HCT116 (cell line): ENCODE measurements at regions not wholly inside any gene's neighbourhood (a gene's known extent, or its start where the extent isn't known, plus 50 kb on each side); places are given as distances from the start of the nearest gene placed in this dataset.

Experiments used
- EZH2 ChIP-seq: fragments of 200-600 bp; sonication (generic); IDR thresholded peaks from 2 replicates; pipeline ENCODE4 v1.6.1; 2017; ENCODE audit warnings: antibody characterized with exemption, mixed run types
- SIN3A ChIP-seq: IDR thresholded peaks from 2 replicates; pipeline ENCODE4 v1.6.1; 2012; ENCODE audit warnings: low read depth
- ZFX ChIP-seq: fragments of 450-650 bp; IDR thresholded peaks from 2 replicates; pipeline ENCODE4 v1.6.1; 2017
- TF ChIP-seq, protein P1 (sequence below), 3 experiments: fragments of 200-600 bp in 1 of 3; sonication (generic) in 1 of 3; IDR thresholded peaks in 2 of 3; conservative IDR thresholded peaks in 1 of 3; 2 replicates each; pipeline ENCODE4 v1.5.1; 2012 to 2017; ENCODE audit warnings: low read depth in 2 of 3, low read length in 2 of 3, antibody characterized with exemption in 1 of 3, borderline replicate concordance in 1 of 3, control low read depth in 1 of 3, mild to moderate bottlenecking in 1 of 3, mixed read lengths in 1 of 3, mixed run types in 1 of 3, moderate library complexity in 1 of 3; ENCODE audit not compliant: insufficient read depth in 1 of 3

DNA sequence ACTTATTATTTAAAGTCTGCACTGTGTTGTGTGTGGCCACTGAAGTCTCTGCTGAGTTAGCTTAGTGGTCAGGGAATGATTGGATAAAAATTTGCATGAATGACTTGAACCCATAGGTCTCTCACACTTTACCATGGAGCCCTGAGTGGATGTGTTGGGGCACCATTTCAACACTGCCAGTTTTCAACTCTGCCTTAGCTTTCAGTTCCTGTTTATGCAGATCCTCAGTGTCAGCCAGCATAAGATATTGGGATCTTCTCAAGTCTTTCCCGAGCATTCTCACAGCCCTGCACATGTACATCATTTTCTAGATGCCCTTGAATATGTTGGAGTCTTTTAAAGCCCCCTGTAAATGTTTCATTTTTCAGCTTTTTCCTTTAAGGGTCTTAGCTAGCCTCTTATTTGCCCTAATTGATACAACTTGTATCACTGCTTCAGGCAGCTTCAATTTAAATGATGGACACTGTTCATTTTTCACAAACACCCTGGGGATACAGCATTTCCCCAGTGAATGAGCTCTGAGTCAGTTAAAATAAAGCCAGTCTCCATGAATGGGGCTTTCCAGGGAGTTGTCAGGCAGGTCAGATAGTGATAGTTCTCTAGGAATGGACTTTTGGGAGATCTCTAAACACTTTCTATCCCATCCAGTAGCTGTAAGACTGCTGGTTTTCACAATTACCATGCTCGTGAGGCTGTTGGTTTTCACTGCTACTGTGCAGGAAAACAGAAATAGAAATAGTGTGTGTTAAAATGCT lies 211.9 kb upstream of the PAPPA start:
- TF ChIP-seq, protein P1, sequence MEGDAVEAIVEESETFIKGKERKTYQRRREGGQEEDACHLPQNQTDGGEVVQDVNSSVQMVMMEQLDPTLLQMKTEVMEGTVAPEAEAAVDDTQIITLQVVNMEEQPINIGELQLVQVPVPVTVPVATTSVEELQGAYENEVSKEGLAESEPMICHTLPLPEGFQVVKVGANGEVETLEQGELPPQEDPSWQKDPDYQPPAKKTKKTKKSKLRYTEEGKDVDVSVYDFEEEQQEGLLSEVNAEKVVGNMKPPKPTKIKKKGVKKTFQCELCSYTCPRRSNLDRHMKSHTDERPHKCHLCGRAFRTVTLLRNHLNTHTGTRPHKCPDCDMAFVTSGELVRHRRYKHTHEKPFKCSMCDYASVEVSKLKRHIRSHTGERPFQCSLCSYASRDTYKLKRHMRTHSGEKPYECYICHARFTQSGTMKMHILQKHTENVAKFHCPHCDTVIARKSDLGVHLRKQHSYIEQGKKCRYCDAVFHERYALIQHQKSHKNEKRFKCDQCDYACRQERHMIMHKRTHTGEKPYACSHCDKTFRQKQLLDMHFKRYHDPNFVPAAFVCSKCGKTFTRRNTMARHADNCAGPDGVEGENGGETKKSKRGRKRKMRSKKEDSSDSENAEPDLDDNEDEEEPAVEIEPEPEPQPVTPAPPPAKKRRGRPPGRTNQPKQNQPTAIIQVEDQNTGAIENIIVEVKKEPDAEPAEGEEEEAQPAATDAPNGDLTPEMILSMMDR (IDR thresholded peaks at IDR 0.05 in 2 of 3, conservative IDR thresholded peaks at IDR 0.05 in 1 of 3; ENCODE audit: borderline replicate concordance in 1 of 3, insufficient read depth in 1 of 3, low read depth in 2 of 3, low read length in 2 of 3): no peak
- TF ChIP-seq ZFX: no peak
- TF ChIP-seq EZH2: no peak
- TF ChIP-seq SIN3A: no peak
